GM12878 (cell line): ENCODE measurements at regions not wholly inside any gene's neighbourhood (a gene's known extent, or its start where the extent isn't known, plus 50 kb on each side); places are given as distances from the start of the nearest gene placed in this dataset.

Experiments used
- ATAC-seq: fragments of 200-7000 bp; cut with Tn5 transposase; 3 replicates; pipeline ENCODE4 v1.9.1; 2020; ENCODE audit warnings: mild to moderate bottlenecking, moderate library complexity
- BruUV-seq: library from RNA; stranded (reverse); fragments of 400-500 nt; replicated peaks from 2 replicates; lab custom pipeline; 2021; lab: Mats Ljungman, UMichigan
- CTCF ChIA-PET: fragments of 300-600 bp; sonication (Branson Sonifier 250); formaldehyde crosslinking; extraction: SDS; loops from one replicate; lab custom pipeline; 2021; ENCODE audit warnings: inconsistent platforms; lab: Yijun Ruan, JAX
- POLR2A ChIA-PET: fragments of 350-600 bp; formaldehyde crosslinking; extraction: SDS; loops from one replicate; lab custom pipeline; 2021; ENCODE audit warnings: inconsistent platforms; lab: Charles Lee
- RAD21 ChIA-PET: fragments of 300-600 bp; sonication (Branson Sonifier 250); formaldehyde crosslinking; loops from one replicate; lab custom pipeline; 2023; ENCODE audit warnings: antibody characterized with exemption; ENCODE audit not compliant: unreplicated experiment; lab: Charles Lee
- SMC1A ChIA-PET: fragments of 300-600 bp; sonication (Branson Sonifier 250); formaldehyde crosslinking; loops from one replicate; lab custom pipeline; 2023; ENCODE audit not compliant: unreplicated experiment, uncharacterized antibody; lab: Charles Lee
- DNase-seq: peaks from one replicate; pipeline ENCODE4 v3.0.0-alpha.2; 2011; ENCODE audit warnings: low read depth, low spot score
- FAIRE-seq: peaks from 3 replicates; lab custom pipeline; 2011; peaks lifted over from hg19 to GRCh38; lab: Jason Lieb, UNC
- H2AFZ ChIP-seq: 2 replicates; pipeline ENCODE4 v1.6.0; 2011; ENCODE audit warnings: low read depth, low read length, control low read depth; ENCODE audit not compliant: control insufficient read depth
- H3K27ac ChIP-seq: 2 replicates; pipeline ENCODE4 v1.5.1; 2011; ENCODE audit warnings: control low read depth; ENCODE audit not compliant: control insufficient read depth, insufficient read depth
- H3K27me3 ChIP-seq, 2 experiments: replicated peaks in 1 of 2; 2 replicates each; pipeline versions ENCODE4 v1.6.0 to v1.6.1; 2011; ENCODE audit warnings: low read length in 1 of 2; ENCODE audit not compliant: control insufficient read depth in 2 of 2, insufficient read depth in 2 of 2
- H3K36me3 ChIP-seq, 2 experiments: 2 replicates each; pipeline ENCODE4 v1.5.1; 2011; ENCODE audit warnings: low read length in 1 of 2; ENCODE audit not compliant: control insufficient read depth in 2 of 2, insufficient read depth in 2 of 2
- H3K4me1 ChIP-seq: 2 replicates; pipeline ENCODE4 v1.6.1; 2011; ENCODE audit warnings: mild to moderate bottlenecking, low read length, moderate library complexity, mixed read lengths; ENCODE audit not compliant: control insufficient read depth, insufficient read depth
- H3K4me2 ChIP-seq: 2 replicates; pipeline ENCODE4 v1.6.0; 2011; ENCODE audit warnings: control low read depth; ENCODE audit not compliant: control insufficient read depth, insufficient read depth
- H3K4me3 ChIP-seq: fragments of 200-600 bp; sonication (generic); 2 replicates; pipeline ENCODE4 v1.5.1; 2016
- H3K79me2 ChIP-seq: 2 replicates; pipeline ENCODE4 v1.6.0; 2011; ENCODE audit warnings: low read length; ENCODE audit not compliant: control insufficient read depth, insufficient read depth
- H3K9ac ChIP-seq: 2 replicates; pipeline ENCODE4 v1.8.0; 2011; ENCODE audit warnings: low read length, control low read depth, mixed read lengths; ENCODE audit not compliant: control insufficient read depth, insufficient read depth
- H3K9me3 ChIP-seq: replicated peaks from 3 replicates; pipeline ENCODE4 v1.5.1; 2011; ENCODE audit warnings: mild to moderate bottlenecking, low read length; ENCODE audit not compliant: control insufficient read depth, insufficient read depth
- H4K20me1 ChIP-seq: 2 replicates; pipeline ENCODE4 v1.6.0; 2011; ENCODE audit not compliant: control insufficient read depth, insufficient read depth
- BRCA1 ChIP-seq: IDR thresholded peaks from 2 replicates; pipeline ENCODE4 v1.6.1; 2011; ENCODE audit warnings: low read depth, low read length, improper control_type of control experiment
- FOXK2 ChIP-seq: fragments of 450-650 bp; IDR thresholded peaks from 2 replicates; pipeline ENCODE4 v1.6.1; 2017; ENCODE audit warnings: mild to moderate bottlenecking, moderate library complexity
- HCFC1 ChIP-seq: fragments of 150-350 bp; IDR thresholded peaks from 2 replicates; pipeline ENCODE4 v1.6.1; 2014; ENCODE audit warnings: low read length
- JUND ChIP-seq: IDR thresholded peaks from 2 replicates; pipeline ENCODE4 v1.6.1; 2012; ENCODE audit warnings: low read depth, mild to moderate bottlenecking, low read length, improper control_type of control experiment, moderate library complexity
- NR2C2 ChIP-seq: IDR thresholded peaks from 2 replicates; pipeline ENCODE4 v1.6.1; 2011; ENCODE audit warnings: borderline replicate concordance, low read depth; ENCODE audit not compliant: control insufficient read depth, insufficient read length
- POLR2AphosphoS2 ChIP-seq: IDR thresholded peaks from 2 replicates; pipeline ENCODE4 v1.6.1; 2011; ENCODE audit warnings: low read depth, mild to moderate bottlenecking, low read length, improper control_type of control experiment, moderate library complexity
- RBBP5 ChIP-seq: fragments of 200-600 bp; sonication (generic); conservative IDR thresholded peaks from 2 replicates; pipeline ENCODE4 v1.6.1; 2016
- SMAD5 ChIP-seq: IDR thresholded peaks from 2 replicates; pipeline ENCODE4 v1.6.1; 2016; ENCODE audit warnings: antibody characterized with exemption, low read depth
- ZNF622 ChIP-seq: fragments of 450-650 bp; IDR thresholded peaks from 2 replicates; pipeline ENCODE4 v1.6.1; 2017; ENCODE audit warnings: mild to moderate bottlenecking, inconsistent platforms
- WGBS: methylation state at CpG from one replicate; pipeline ENCODE4 v1.1.6; 2016; ENCODE audit warnings: low lambda C conversion rate; ENCODE audit not compliant: insufficient replicate concordance, insufficient coverage; ENCODE audit errors: missing lambda C conversion rate; 5-methylcytosine and 5-hydroxymethylcytosine counted together
- in situ Hi-C: fragments of 300-500 bp; cut with MboI; formaldehyde crosslinking; loops from 9 replicates; pipeline ENCODE4 v1.14.3; 2018; ENCODE audit warnings: mixed read lengths
- intact Hi-C: fragments of 100-400 bp; cut with micrococcal nuclease; formaldehyde crosslinking; loops from one replicate; pipeline ENCODE4 v1.14.2; 2022; ENCODE audit not compliant: unreplicated experiment
- TF ChIP-seq, protein P1 (sequence below): fragments of 450-650 bp; formaldehyde crosslinking; IDR thresholded peaks from 2 replicates; pipeline ENCODE4 v1.4.0; 2020; ENCODE audit warnings: mild to moderate bottlenecking, moderate library complexity
- TF ChIP-seq, protein P2 (sequence below), 3 experiments: IDR thresholded peaks in 2 of 3; conservative IDR thresholded peaks in 1 of 3; 2 replicates each; pipeline ENCODE4 v1.5.1; 2011; ENCODE audit warnings: low read depth in 3 of 3, low read length in 3 of 3, mild to moderate bottlenecking in 3 of 3, control low read depth in 2 of 3, moderate library complexity in 2 of 3, inconsistent platforms in 1 of 3, mixed read lengths in 1 of 3; ENCODE audit not compliant: control insufficient read depth in 2 of 3, insufficient read depth in 1 of 3; ENCODE audit errors: extremely low read depth in 1 of 3
- TF ChIP-seq, protein P3 (sequence below): IDR thresholded peaks from 2 replicates; pipeline ENCODE4 v1.6.1; 2011; ENCODE audit warnings: borderline replicate concordance, low read depth, mild to moderate bottlenecking, moderate library complexity, low read length; ENCODE audit not compliant: insufficient read depth, poor library complexity, severe bottlenecking
- TF ChIP-seq, protein P4 (sequence below): fragments of 450-650 bp; IDR thresholded peaks from 2 replicates; pipeline ENCODE4 v1.6.1; 2017; ENCODE audit warnings: mild to moderate bottlenecking, moderate library complexity

DNA sequence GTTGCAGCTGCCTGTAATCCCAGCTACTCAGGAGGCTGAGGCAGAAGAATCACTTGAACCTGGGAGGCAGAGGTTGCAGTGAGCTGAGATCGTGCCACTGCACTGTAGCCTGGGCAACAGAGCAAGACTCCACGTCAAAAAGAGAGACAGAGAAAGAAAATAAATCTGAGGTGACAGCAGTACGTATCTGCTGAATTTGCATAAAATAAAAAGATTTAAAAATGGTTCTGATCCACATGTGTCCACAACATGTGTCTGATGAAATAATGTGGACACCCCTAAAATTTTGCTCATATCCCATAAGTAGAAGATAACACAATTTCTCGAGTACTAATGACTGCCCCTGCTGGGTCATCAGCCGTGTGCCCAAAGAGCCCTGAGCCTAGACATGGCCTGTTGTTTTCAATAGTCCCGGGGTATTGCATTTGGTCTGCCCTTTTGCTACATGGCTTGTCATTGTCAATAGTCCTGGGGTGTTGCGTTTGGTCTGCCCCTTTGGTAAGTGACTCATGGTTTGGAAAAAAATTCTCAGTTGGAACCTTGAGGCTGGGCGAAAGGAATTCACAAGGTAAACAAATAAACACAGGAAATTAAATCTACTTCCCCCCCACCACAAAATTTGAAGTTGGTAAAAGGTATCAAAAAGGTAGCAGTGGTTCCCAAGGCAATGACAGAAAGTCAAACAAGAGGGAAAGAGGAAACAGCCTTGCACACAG, 434.6 kb upstream of the MAF start:
- ChIA-PET SMC1A (no interaction called here), RAD21 (no interaction called here), CTCF (no interaction called here), POLR2A (no interaction called here)
- in situ Hi-C loops = no loop called here
- no peak overlapping the region for H3K9ac ChIP-seq
- H3K4me3 ChIP-seq = no peak overlapping the region
- H3K27ac ChIP-seq = no peak overlapping the region
- intact Hi-C loops = no loop called here
- WGBS = 23% methylated on average over 8 of the region's 8 CpGs
- no peaks in the 10 kb centered on the region for H4K20me1 ChIP-seq
- BruUV-seq = no TSS peak
- ATAC-seq (no peak), DNase-seq (no peak), FAIRE-seq (no peak)
- H2AFZ ChIP-seq = no peak overlapping the region
- H3K4me2 ChIP-seq = no peak overlapping the region
- H3K9me3 ChIP-seq = no peaks in the 10 kb centered on the region
- H3K4me1 ChIP-seq = no peaks in the 10 kb centered on the region
- H3K36me3 ChIP-seq = no peaks in the 10 kb centered on the region
- no peaks in the 10 kb centered on the region for H3K79me2 ChIP-seq
- no peaks in the 10 kb centered on the region for H3K27me3 ChIP-seq
- TF ChIP-seq JUND (no peak), POLR2AphosphoS2 (no peak), BRCA1 (no peak), RBBP5 (no peak), NR2C2 (no peak), FOXK2 (no peak), SMAD5 (no peak), ZNF622 (no peak), HCFC1 (no peak)
- TF ChIP-seq, protein P1, sequence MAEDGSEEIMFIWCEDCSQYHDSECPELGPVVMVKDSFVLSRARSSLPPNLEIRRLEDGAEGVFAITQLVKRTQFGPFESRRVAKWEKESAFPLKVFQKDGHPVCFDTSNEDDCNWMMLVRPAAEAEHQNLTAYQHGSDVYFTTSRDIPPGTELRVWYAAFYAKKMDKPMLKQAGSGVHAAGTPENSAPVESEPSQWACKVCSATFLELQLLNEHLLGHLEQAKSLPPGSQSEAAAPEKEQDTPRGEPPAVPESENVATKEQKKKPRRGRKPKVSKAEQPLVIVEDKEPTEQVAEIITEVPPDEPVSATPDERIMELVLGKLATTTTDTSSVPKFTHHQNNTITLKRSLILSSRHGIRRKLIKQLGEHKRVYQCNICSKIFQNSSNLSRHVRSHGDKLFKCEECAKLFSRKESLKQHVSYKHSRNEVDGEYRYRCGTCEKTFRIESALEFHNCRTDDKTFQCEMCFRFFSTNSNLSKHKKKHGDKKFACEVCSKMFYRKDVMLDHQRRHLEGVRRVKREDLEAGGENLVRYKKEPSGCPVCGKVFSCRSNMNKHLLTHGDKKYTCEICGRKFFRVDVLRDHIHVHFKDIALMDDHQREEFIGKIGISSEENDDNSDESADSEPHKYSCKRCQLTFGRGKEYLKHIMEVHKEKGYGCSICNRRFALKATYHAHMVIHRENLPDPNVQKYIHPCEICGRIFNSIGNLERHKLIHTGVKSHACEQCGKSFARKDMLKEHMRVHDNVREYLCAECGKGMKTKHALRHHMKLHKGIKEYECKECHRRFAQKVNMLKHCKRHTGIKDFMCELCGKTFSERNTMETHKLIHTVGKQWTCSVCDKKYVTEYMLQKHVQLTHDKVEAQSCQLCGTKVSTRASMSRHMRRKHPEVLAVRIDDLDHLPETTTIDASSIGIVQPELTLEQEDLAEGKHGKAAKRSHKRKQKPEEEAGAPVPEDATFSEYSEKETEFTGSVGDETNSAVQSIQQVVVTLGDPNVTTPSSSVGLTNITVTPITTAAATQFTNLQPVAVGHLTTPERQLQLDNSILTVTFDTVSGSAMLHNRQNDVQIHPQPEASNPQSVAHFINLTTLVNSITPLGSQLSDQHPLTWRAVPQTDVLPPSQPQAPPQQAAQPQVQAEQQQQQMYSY (CRISPR knock-in tag) = no peak
- TF ChIP-seq, protein P2, sequence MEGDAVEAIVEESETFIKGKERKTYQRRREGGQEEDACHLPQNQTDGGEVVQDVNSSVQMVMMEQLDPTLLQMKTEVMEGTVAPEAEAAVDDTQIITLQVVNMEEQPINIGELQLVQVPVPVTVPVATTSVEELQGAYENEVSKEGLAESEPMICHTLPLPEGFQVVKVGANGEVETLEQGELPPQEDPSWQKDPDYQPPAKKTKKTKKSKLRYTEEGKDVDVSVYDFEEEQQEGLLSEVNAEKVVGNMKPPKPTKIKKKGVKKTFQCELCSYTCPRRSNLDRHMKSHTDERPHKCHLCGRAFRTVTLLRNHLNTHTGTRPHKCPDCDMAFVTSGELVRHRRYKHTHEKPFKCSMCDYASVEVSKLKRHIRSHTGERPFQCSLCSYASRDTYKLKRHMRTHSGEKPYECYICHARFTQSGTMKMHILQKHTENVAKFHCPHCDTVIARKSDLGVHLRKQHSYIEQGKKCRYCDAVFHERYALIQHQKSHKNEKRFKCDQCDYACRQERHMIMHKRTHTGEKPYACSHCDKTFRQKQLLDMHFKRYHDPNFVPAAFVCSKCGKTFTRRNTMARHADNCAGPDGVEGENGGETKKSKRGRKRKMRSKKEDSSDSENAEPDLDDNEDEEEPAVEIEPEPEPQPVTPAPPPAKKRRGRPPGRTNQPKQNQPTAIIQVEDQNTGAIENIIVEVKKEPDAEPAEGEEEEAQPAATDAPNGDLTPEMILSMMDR (IDR thresholded peaks at IDR 0.05 in 2 of 3, conservative IDR thresholded peaks at IDR 0.05 in 1 of 3; ENCODE audit: control insufficient read depth in 2 of 3, extremely low read depth in 1 of 3, insufficient read depth in 1 of 3, low read depth in 3 of 3, low read length in 3 of 3) = no peak
- TF ChIP-seq, protein P3, sequence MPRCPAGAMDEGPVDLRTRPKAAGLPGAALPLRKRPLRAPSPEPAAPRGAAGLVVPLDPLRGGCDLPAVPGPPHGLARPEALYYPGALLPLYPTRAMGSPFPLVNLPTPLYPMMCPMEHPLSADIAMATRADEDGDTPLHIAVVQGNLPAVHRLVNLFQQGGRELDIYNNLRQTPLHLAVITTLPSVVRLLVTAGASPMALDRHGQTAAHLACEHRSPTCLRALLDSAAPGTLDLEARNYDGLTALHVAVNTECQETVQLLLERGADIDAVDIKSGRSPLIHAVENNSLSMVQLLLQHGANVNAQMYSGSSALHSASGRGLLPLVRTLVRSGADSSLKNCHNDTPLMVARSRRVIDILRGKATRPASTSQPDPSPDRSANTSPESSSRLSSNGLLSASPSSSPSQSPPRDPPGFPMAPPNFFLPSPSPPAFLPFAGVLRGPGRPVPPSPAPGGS = no peak
- TF ChIP-seq, protein P4, sequence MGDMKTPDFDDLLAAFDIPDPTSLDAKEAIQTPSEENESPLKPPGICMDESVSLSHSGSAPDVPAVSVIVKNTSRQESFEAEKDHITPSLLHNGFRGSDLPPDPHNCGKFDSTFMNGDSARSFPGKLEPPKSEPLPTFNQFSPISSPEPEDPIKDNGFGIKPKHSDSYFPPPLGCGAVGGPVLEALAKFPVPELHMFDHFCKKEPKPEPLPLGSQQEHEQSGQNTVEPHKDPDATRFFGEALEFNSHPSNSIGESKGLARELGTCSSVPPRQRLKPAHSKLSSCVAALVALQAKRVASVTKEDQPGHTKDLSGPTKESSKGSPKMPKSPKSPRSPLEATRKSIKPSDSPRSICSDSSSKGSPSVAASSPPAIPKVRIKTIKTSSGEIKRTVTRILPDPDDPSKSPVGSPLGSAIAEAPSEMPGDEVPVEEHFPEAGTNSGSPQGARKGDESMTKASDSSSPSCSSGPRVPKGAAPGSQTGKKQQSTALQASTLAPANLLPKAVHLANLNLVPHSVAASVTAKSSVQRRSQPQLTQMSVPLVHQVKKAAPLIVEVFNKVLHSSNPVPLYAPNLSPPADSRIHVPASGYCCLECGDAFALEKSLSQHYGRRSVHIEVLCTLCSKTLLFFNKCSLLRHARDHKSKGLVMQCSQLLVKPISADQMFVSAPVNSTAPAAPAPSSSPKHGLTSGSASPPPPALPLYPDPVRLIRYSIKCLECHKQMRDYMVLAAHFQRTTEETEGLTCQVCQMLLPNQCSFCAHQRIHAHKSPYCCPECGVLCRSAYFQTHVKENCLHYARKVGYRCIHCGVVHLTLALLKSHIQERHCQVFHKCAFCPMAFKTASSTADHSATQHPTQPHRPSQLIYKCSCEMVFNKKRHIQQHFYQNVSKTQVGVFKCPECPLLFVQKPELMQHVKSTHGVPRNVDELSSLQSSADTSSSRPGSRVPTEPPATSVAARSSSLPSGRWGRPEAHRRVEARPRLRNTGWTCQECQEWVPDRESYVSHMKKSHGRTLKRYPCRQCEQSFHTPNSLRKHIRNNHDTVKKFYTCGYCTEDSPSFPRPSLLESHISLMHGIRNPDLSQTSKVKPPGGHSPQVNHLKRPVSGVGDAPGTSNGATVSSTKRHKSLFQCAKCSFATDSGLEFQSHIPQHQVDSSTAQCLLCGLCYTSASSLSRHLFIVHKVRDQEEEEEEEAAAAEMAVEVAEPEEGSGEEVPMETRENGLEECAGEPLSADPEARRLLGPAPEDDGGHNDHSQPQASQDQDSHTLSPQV = no peak
